ENCODE measurements at regions not wholly inside any gene's neighbourhood (a gene's known extent, or its start where the extent isn't known, plus 50 kb on each side); places are given as distances from the start of the nearest gene placed in this dataset.

GRCh38 chr12:115057445-115057844 is 373.5 kb upstream of the TBX3 start:
- WGBS (ENCODE audit: extremely low coverage, insufficient coverage, insufficient read length), result no CpG with 5 or more reads among the region's 1 CpG
- Histone ChIP-seq H3K79me2 (ENCODE audit: control insufficient read depth, insufficient read depth, low read length, poor library complexity) (no peaks in the 10 kb centered on the region), H3K14ac (ENCODE audit: low read length) (no peak overlapping the region), H3K4me2 (ENCODE audit: low read length) (no peak overlapping the region), H3K9ac (ENCODE audit: low read length) (no peak overlapping the region), H4K12ac (ENCODE audit: low read depth, low read length) (no peak overlapping the region), H4K91ac (ENCODE audit: low read depth, low read length) (no peak overlapping the region), H3K4me1 (ENCODE audit: control insufficient read depth in 1 of 2, insufficient read depth in 2 of 2, low read length in 2 of 2) (no peaks in the 10 kb centered on the region), H3K27ac (ENCODE audit: low read depth, low read length) (no peak overlapping the region), H2AFZ (ENCODE audit: insufficient read depth, low read length, poor library complexity) (no peak overlapping the region), H2AK5ac (ENCODE audit: low read length) (no peak overlapping the region), H2BK5ac (ENCODE audit: low read depth, low read length, poor library complexity) (no peak overlapping the region), H3K36me3 (ENCODE audit: control insufficient read depth in 1 of 2, insufficient read depth in 2 of 2, low read length in 2 of 2) (no peaks in the 10 kb centered on the region), H3K23ac (ENCODE audit: low read length) (no peak overlapping the region), H4K8ac (ENCODE audit: low read depth, low read length) (no peak overlapping the region), H2BK120ac (ENCODE audit: insufficient read depth, low read length, poor library complexity) (no peak overlapping the region), H3K4ac (ENCODE audit: low read depth, low read length) (no peak overlapping the region), H3K9me3 (ENCODE audit: insufficient read depth, low read depth, low read length) (no peaks in the 10 kb centered on the region), H2BK12ac (ENCODE audit: low read length) (no peak overlapping the region), H3K4me3 (ENCODE audit: low read depth, low read length) (no peak overlapping the region), H3K27me3 (ENCODE audit: insufficient read depth, low read length) (no peaks in the 10 kb centered on the region), H3K79me1 (ENCODE audit: low read length) (no peaks in the 10 kb centered on the region), H3K18ac (ENCODE audit: low read length) (no peak overlapping the region)
- DNase-seq, result no peak

- no peak overlapping the region for H3K4me3 ChIP-seq (ENCODE audit: low read depth, low read length)
- H4K12ac ChIP-seq (ENCODE audit: low read depth, low read length), result no peak overlapping the region
- no peaks in the 10 kb centered on the region for H3K27me3 ChIP-seq (ENCODE audit: insufficient read depth, low read length)
- no peak overlapping the region for H3K18ac ChIP-seq (ENCODE audit: low read length)
- H3K79me2 ChIP-seq (ENCODE audit: control insufficient read depth, insufficient read depth, low read length, poor library complexity), result no peaks in the 10 kb centered on the region
- H3K14ac ChIP-seq (ENCODE audit: low read length), result no peak overlapping the region
- no peaks in the 10 kb centered on the region for H3K36me3 ChIP-seq (ENCODE audit: control insufficient read depth in 1 of 2, insufficient read depth in 2 of 2, low read length in 2 of 2)
- DNase-seq, result no peak
- H3K9me3 ChIP-seq (ENCODE audit: insufficient read depth, low read depth, low read length), result no peaks in the 10 kb centered on the region
- no peak overlapping the region for H2BK5ac ChIP-seq (ENCODE audit: low read depth, low read length, poor library complexity)
- H4K91ac ChIP-seq (ENCODE audit: low read depth, low read length), result no peak overlapping the region
- no peak overlapping the region for H3K9ac ChIP-seq (ENCODE audit: low read length)
- H3K4me1 ChIP-seq (ENCODE audit: control insufficient read depth in 1 of 2, insufficient read depth in 2 of 2, low read length in 2 of 2), result no peaks in the 10 kb centered on the region
- H2AK5ac ChIP-seq (ENCODE audit: low read length), result no peak overlapping the region
- H3K27ac ChIP-seq (ENCODE audit: low read depth, low read length), result no peak overlapping the region
- no peak overlapping the region for H2AFZ ChIP-seq (ENCODE audit: insufficient read depth, low read length, poor library complexity)
- H2BK120ac ChIP-seq (ENCODE audit: insufficient read depth, low read length, poor library complexity), result no peak overlapping the region
- no CpG with 5 or more reads among the region's 5 CpGs for WGBS (ENCODE audit: extremely low coverage, insufficient coverage, insufficient read length)
- no peak overlapping the region for H2BK12ac ChIP-seq (ENCODE audit: low read length)
- no peak overlapping the region for H3K4me2 ChIP-seq (ENCODE audit: low read length)
- no peak overlapping the region for H3K4ac ChIP-seq (ENCODE audit: low read depth, low read length)
- no peak overlapping the region for H4K8ac ChIP-seq (ENCODE audit: low read depth, low read length)
- no peak overlapping the region for H3K23ac ChIP-seq (ENCODE audit: low read length)
- no peaks in the 10 kb centered on the region for H3K79me1 ChIP-seq (ENCODE audit: low read length)
Observed at GRCh38 chr12:115051378-115051777, 367.4 kb upstream of the TBX3 start.

GRCh38 chr12:115049614-115050013 is 365.6 kb upstream of the TBX3 start:
- H2AFZ ChIP-seq (ENCODE audit: insufficient read depth, low read length, poor library complexity), result no peak overlapping the region
- H3K4me3 ChIP-seq (ENCODE audit: low read depth, low read length), result no peak overlapping the region
- H3K79me2 ChIP-seq (ENCODE audit: control insufficient read depth, insufficient read depth, low read length, poor library complexity), result no peaks in the 10 kb centered on the region
- no peak overlapping the region for H4K91ac ChIP-seq (ENCODE audit: low read depth, low read length)
- H3K27ac ChIP-seq (ENCODE audit: low read depth, low read length), result no peak overlapping the region
- no peak overlapping the region for H2AK5ac ChIP-seq (ENCODE audit: low read length)
- no peak overlapping the region for H3K4ac ChIP-seq (ENCODE audit: low read depth, low read length)
- no peaks in the 10 kb centered on the region for H3K9me3 ChIP-seq (ENCODE audit: insufficient read depth, low read depth, low read length)
- H3K79me1 ChIP-seq (ENCODE audit: low read length), result no peaks in the 10 kb centered on the region
- H2BK120ac ChIP-seq (ENCODE audit: insufficient read depth, low read length, poor library complexity), result no peak overlapping the region
- no peak overlapping the region for H3K23ac ChIP-seq (ENCODE audit: low read length)
- H2BK12ac ChIP-seq (ENCODE audit: low read length), result no peak overlapping the region
- no peak overlapping the region for H3K18ac ChIP-seq (ENCODE audit: low read length)
- peak in 1 of 2 donors; percentile 27 for DNase-seq
- H4K8ac ChIP-seq (ENCODE audit: low read depth, low read length), result no peak overlapping the region
- H3K14ac ChIP-seq (ENCODE audit: low read length), result no peak overlapping the region
- H3K9ac ChIP-seq (ENCODE audit: low read length), result no peak overlapping the region
- no CpG with 5 or more reads among the region's 4 CpGs for WGBS (ENCODE audit: extremely low coverage, insufficient coverage, insufficient read length)
- H4K12ac ChIP-seq (ENCODE audit: low read depth, low read length), result no peak overlapping the region
- H3K27me3 ChIP-seq (ENCODE audit: insufficient read depth, low read length), result no peaks in the 10 kb centered on the region
- H2BK5ac ChIP-seq (ENCODE audit: low read depth, low read length, poor library complexity), result no peak overlapping the region
- H3K4me1 ChIP-seq (ENCODE audit: control insufficient read depth in 1 of 2, insufficient read depth in 2 of 2, low read length in 2 of 2), result no peaks in the 10 kb centered on the region
- H3K36me3 ChIP-seq (ENCODE audit: control insufficient read depth in 1 of 2, insufficient read depth in 2 of 2, low read length in 2 of 2), result no peaks in the 10 kb centered on the region
- no peak overlapping the region for H3K4me2 ChIP-seq (ENCODE audit: low read length)

GRCh38 chr12:115046805-115047204 is 362.8 kb upstream of the TBX3 start:
- Histone ChIP-seq H3K79me1 (ENCODE audit: low read length) (no peaks in the 10 kb centered on the region), H4K91ac (ENCODE audit: low read depth, low read length) (no peak overlapping the region), H2BK12ac (ENCODE audit: low read length) (no peak overlapping the region), H3K27me3 (ENCODE audit: insufficient read depth, low read length) (no peaks in the 10 kb centered on the region), H4K12ac (ENCODE audit: low read depth, low read length) (no peak overlapping the region), H4K8ac (ENCODE audit: low read depth, low read length) (no peak overlapping the region), H3K4me2 (ENCODE audit: low read length) (no peak overlapping the region), H3K18ac (ENCODE audit: low read length) (no peak overlapping the region), H3K9ac (ENCODE audit: low read length) (no peak overlapping the region), H2BK120ac (ENCODE audit: insufficient read depth, low read length, poor library complexity) (no peak overlapping the region), H3K4me3 (ENCODE audit: low read depth, low read length) (no peak overlapping the region), H3K23ac (ENCODE audit: low read length) (no peak overlapping the region), H3K27ac (ENCODE audit: low read depth, low read length) (no peak overlapping the region), H2AFZ (ENCODE audit: insufficient read depth, low read length, poor library complexity) (no peak overlapping the region), H3K79me2 (ENCODE audit: control insufficient read depth, insufficient read depth, low read length, poor library complexity) (no peaks in the 10 kb centered on the region), H2AK5ac (ENCODE audit: low read length) (no peak overlapping the region), H3K14ac (ENCODE audit: low read length) (no peak overlapping the region), H3K36me3 (ENCODE audit: control insufficient read depth in 1 of 2, insufficient read depth in 2 of 2, low read length in 2 of 2) (no peaks in the 10 kb centered on the region), H3K4ac (ENCODE audit: low read depth, low read length) (no peak overlapping the region), H2BK5ac (ENCODE audit: low read depth, low read length, poor library complexity) (no peak overlapping the region), H3K9me3 (ENCODE audit: insufficient read depth, low read depth, low read length) (no peaks in the 10 kb centered on the region), H3K4me1 (ENCODE audit: control insufficient read depth in 1 of 2, insufficient read depth in 2 of 2, low read length in 2 of 2) (peaks cover 0 to 8% of the 10 kb centered on the region in 2 experiments)
- no peak for DNase-seq
- no CpG with 5 or more reads among the region's 1 CpG for WGBS (ENCODE audit: extremely low coverage, insufficient coverage, insufficient read length)

All from trophoblast cell (in vitro differentiated cells and primary cell).